Neural crest cell (in vitro differentiated cells): ENCODE measurements at regions not wholly inside any gene's neighbourhood (a gene's known extent, or its start where the extent isn't known, plus 50 kb on each side); places are given as distances from the start of the nearest gene placed in this dataset.
A peak's percentile ranks its signal among the peaks of the same experiment; 100 is the strongest.
"Not testable (repeated sequence)": the region's sequence is repeated elsewhere in the genome, so short reads cannot be mapped to it uniquely, and the experiment has no call there.

Source experiments
- DNase-seq: peaks from one replicate; pipeline ENCODE4 v3.0.0; 2021; ENCODE audit warnings: low read depth, mixed read lengths, low spot score
- H3K27ac Mint-ChIP-seq: one replicate; pipeline ENCODE4 v1.8.0; 2021; ENCODE audit warnings: mild to moderate bottlenecking, mixed read lengths; ENCODE audit not compliant: unreplicated experiment
- H3K27me3 Mint-ChIP-seq: 2 replicates; pipeline ENCODE4 v1.8.0; 2021; ENCODE audit warnings: low read depth, mild to moderate bottlenecking, mixed read lengths
- H3K36me3 Mint-ChIP-seq: 2 replicates; pipeline ENCODE4 v1.8.0; 2021; ENCODE audit warnings: low read depth, mild to moderate bottlenecking, mixed read lengths
- H3K4me1 Mint-ChIP-seq: 2 replicates; pipeline ENCODE4 v1.8.0; 2021; ENCODE audit warnings: mixed read lengths
- H3K4me3 Mint-ChIP-seq: one replicate; pipeline ENCODE4 v1.8.0; 2021; ENCODE audit warnings: mild to moderate bottlenecking, mixed read lengths
- H3K9me3 Mint-ChIP-seq: 2 replicates; pipeline ENCODE4 v1.8.0; 2021; ENCODE audit warnings: mixed read lengths
- TF ChIP-seq, protein P1 (sequence below): fragments of 200-600 bp; sonication (generic); conservative IDR thresholded peaks from 2 replicates; pipeline ENCODE4 v1.5.0; 2021; ENCODE audit warnings: antibody characterized with exemption, mild to moderate bottlenecking

DNA sequence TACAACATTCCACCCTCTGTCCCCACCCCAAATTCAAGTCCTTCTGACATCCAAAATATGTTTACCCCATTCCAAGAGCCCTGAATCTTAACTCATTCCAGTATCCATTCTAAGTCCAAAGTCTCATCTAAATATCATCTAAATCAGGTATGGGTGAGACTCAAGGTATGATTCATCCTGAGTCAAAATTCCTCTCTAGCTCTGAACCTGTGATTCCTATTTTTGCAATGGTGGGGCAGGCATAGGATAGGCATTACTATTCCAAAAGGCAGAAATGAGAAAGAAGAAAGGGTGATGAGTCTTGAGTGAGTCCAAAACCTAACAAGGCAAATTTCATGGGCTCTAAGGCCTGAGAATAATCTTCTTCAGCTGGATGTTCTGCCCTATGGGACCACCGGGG is 140.3 kb upstream of the FAR2 start:
- no peak overlapping the region for H3K4me3 Mint-ChIP-seq
- TF ChIP-seq, protein P1, sequence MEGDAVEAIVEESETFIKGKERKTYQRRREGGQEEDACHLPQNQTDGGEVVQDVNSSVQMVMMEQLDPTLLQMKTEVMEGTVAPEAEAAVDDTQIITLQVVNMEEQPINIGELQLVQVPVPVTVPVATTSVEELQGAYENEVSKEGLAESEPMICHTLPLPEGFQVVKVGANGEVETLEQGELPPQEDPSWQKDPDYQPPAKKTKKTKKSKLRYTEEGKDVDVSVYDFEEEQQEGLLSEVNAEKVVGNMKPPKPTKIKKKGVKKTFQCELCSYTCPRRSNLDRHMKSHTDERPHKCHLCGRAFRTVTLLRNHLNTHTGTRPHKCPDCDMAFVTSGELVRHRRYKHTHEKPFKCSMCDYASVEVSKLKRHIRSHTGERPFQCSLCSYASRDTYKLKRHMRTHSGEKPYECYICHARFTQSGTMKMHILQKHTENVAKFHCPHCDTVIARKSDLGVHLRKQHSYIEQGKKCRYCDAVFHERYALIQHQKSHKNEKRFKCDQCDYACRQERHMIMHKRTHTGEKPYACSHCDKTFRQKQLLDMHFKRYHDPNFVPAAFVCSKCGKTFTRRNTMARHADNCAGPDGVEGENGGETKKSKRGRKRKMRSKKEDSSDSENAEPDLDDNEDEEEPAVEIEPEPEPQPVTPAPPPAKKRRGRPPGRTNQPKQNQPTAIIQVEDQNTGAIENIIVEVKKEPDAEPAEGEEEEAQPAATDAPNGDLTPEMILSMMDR: no peak
- H3K27me3 Mint-ChIP-seq: no peaks in the 10 kb centered on the region

DNA sequence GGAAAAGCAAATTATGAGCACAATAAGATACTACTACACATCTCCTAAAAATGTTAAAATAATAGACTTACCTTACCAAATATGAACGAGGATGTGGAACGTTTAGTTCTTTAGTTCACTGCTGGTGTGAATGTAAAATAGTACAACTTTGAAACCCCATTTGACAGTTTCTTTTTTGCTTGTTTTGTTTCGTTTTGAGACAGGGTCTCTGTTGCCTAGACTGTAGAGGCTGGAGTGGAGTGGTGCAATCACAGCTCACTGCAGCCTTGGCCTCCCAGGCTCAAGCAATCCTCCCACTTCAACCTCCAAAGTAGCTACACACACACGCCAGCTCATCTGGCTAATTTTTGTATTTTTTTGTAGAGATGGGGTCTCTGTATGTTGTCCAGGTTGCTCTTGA is 136.4 kb upstream of the FAR2 start:
- no peak overlapping the region for H3K4me3 Mint-ChIP-seq

More for the DNA sequence above, 140.3 kb upstream of the FAR2 start:
- no peak for DNase-seq
- H3K27ac Mint-ChIP-seq: no peak overlapping the region
- H3K4me1 Mint-ChIP-seq: no peaks in the 10 kb centered on the region
- H3K9me3 Mint-ChIP-seq: no peaks in the 10 kb centered on the region
- H3K36me3 Mint-ChIP-seq: no peaks in the 10 kb centered on the region

DNA sequence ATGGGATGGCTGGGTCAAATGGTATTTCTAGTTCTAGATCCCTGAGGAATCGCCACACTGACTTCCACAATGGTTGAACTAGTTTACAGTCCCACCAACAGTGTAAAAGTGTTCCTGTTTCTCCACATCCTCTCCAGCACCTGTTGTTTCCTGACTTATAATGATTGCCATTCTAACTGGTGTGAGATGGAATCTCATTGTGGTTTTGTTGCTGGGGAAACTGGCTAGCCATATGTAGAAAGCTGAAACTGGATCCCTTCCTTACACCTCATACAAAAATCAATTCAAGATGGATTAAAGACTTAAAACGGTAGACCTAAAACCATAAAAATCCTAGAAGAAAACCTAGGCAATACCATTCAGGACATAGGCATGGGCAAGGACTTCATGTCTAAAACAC is 131.5 kb upstream of the FAR2 start:
- H3K4me3 Mint-ChIP-seq, H3K36me3 Mint-ChIP-seq, DNase-seq, H3K9me3 Mint-ChIP-seq, H3K27ac Mint-ChIP-seq, H3K4me1 Mint-ChIP-seq, H3K27me3 Mint-ChIP-seq: not testable (repeated sequence)

More for the DNA sequence above, 136.4 kb upstream of the FAR2 start:
- Mint-ChIP-seq H3K4me1 (no peaks in the 10 kb centered on the region), H3K9me3 (no peaks in the 10 kb centered on the region), H3K36me3 (no peaks in the 10 kb centered on the region), H3K27ac (no peak overlapping the region), H3K27me3 (no peaks in the 10 kb centered on the region)
- no peak for DNase-seq
- TF ChIP-seq, protein P1: no peak

DNA sequence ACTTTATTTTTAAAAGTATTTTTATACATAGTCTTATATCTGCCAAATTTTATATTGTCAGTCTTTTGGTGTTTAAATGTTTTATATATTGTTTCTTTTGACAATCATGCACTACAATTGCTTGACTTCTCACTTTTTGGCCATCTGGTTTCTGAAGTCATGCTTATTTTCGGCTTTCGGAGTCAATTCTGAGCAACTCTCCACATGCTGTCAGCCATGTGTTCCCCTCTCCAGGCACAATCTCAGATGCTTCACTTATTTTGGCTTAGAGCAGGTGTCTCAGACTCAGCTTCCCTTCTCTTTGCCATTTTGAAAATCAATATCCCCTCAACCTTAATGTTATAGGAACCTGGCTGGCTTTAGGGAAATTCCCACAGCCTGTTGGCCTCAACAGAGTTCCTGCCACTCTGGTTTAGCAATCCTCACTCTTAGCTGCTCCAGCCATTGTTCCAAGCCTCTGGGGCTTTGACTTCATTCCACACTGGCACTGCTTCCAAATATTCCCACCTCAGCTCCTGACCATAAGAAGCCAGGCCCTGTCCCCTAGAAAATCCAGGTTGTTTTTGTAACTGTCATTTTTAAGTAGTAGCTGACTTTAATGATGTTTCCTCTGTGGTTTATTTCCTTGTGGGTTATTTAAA is 125.5 kb upstream of the FAR2 start:
- no peaks in the 10 kb centered on the region for H3K27me3 Mint-ChIP-seq
- H3K36me3 Mint-ChIP-seq: no peaks in the 10 kb centered on the region
- TF ChIP-seq, protein P1: no peak
- H3K9me3 Mint-ChIP-seq: no peaks in the 10 kb centered on the region
- no peak for DNase-seq
- H3K4me3 Mint-ChIP-seq: no peak overlapping the region
- no peak overlapping the region for H3K27ac Mint-ChIP-seq
- no peaks in the 10 kb centered on the region for H3K4me1 Mint-ChIP-seq

DNA sequence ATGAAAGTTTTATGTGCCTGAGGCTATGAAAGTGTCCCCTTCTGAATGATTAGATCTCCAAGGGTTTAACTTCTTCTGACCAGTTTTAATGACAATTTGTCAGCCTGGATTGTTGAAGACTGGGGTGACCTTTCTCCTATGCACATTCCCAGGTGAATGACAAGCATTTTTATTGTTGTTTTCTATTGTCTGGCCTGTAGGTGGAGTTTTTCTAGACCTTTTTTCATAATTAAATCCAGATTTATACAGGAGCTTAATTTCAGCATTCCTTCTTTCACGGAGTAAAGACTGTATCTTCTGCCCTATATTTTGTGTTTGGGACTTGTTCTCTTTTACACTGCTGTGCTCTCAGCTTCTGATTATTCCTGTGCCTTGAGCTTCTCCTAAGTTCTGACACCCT is 125.0 kb upstream of the FAR2 start:
- no peak for DNase-seq
- H3K9me3 Mint-ChIP-seq: no peaks in the 10 kb centered on the region

DNA sequence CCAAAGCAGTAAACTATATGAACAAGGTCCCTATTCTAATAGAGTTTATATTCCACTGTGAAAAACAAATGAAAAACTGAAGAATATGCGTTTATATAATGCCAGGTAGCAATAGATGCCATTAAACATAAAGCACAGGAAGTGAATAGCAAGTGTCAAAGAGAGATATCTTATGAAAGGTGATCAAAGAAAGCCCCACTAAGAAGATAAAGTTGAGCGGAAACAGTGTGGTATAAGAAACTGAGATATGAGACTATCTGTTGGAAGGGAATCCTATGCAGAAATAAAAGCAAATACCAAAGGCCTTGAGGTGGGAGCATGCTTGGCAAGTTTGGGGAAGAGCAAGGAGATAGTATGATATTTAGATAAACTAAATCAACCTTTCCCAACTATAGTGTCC is 123.1 kb upstream of the FAR2 start:
- Mint-ChIP-seq H3K27ac (no peak overlapping the region), H3K9me3 (no peaks in the 10 kb centered on the region), H3K4me1 (no peaks in the 10 kb centered on the region), H3K36me3 (no peaks in the 10 kb centered on the region), H3K4me3 (no peak overlapping the region), H3K27me3 (no peaks in the 10 kb centered on the region)
- TF ChIP-seq, protein P1: no peak
- DNase-seq: no peak

More for the DNA sequence above, 125.0 kb upstream of the FAR2 start:
- Mint-ChIP-seq H3K36me3 (no peaks in the 10 kb centered on the region), H3K27me3 (no peaks in the 10 kb centered on the region), H3K4me3 (no peak overlapping the region), H3K4me1 (no peaks in the 10 kb centered on the region), H3K27ac (no peak overlapping the region)
- TF ChIP-seq, protein P1: peak; percentile 55
